H1 (cell line): ENCODE measurements at regions not wholly inside any gene's neighbourhood (a gene's known extent, or its start where the extent isn't known, plus 50 kb on each side); places are given as distances from the start of the nearest gene placed in this dataset.

Experiments used
- CHD2 ChIP-seq: IDR thresholded peaks from 2 replicates; pipeline ENCODE4 v1.6.1; 2012; ENCODE audit warnings: low read length, improper control_type of control experiment
- POLR2A ChIP-seq, 2 experiments: IDR thresholded peaks; 1 replicate in 1 of 2; 2 replicates in 1 of 2; pipeline ENCODE4 v1.6.1; 2011; ENCODE audit warnings: low read depth in 2 of 2, low read length in 2 of 2, mild to moderate bottlenecking in 2 of 2; ENCODE audit errors: control extremely low read depth in 1 of 2
- TF ChIP-seq, protein P1 (sequence below): IDR thresholded peaks from 2 replicates; pipeline ENCODE4 v1.6.1; 2012; ENCODE audit warnings: inconsistent platforms
- TF ChIP-seq, protein P2 (sequence below), 3 experiments: IDR thresholded peaks; 1 replicate in 2 of 3; 2 replicates in 1 of 3; pipeline versions ENCODE4 v1.5.1 to v1.6.1; 2011; ENCODE audit warnings: low read length in 3 of 3, mild to moderate bottlenecking in 3 of 3, inconsistent platforms in 2 of 3, low read depth in 1 of 3, moderate library complexity in 1 of 3; ENCODE audit not compliant: insufficient read depth in 1 of 3; ENCODE audit errors: control extremely low read depth in 1 of 3

- TF ChIP-seq CHD2 (no peak), POLR2A (IDR thresholded peaks at IDR 0.05; ENCODE audit: control extremely low read depth in 1 of 2, low read depth in 2 of 2, low read length in 2 of 2) (no peak)
- TF ChIP-seq, protein P1, sequence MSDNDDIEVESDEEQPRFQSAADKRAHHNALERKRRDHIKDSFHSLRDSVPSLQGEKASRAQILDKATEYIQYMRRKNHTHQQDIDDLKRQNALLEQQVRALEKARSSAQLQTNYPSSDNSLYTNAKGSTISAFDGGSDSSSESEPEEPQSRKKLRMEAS = no peak
- TF ChIP-seq, protein P2, sequence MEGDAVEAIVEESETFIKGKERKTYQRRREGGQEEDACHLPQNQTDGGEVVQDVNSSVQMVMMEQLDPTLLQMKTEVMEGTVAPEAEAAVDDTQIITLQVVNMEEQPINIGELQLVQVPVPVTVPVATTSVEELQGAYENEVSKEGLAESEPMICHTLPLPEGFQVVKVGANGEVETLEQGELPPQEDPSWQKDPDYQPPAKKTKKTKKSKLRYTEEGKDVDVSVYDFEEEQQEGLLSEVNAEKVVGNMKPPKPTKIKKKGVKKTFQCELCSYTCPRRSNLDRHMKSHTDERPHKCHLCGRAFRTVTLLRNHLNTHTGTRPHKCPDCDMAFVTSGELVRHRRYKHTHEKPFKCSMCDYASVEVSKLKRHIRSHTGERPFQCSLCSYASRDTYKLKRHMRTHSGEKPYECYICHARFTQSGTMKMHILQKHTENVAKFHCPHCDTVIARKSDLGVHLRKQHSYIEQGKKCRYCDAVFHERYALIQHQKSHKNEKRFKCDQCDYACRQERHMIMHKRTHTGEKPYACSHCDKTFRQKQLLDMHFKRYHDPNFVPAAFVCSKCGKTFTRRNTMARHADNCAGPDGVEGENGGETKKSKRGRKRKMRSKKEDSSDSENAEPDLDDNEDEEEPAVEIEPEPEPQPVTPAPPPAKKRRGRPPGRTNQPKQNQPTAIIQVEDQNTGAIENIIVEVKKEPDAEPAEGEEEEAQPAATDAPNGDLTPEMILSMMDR (IDR thresholded peaks at IDR 0.05; ENCODE audit: control extremely low read depth in 1 of 3, insufficient read depth in 1 of 3, low read depth in 1 of 3, low read length in 3 of 3) = no peak
Observed at GRCh38 chr5:125484272-125484741, 737.9 kb upstream of the ZNF608 start.
